Ishikawa (cell line): ENCODE measurements at regions not wholly inside any gene's neighbourhood (a gene's known extent, or its start where the extent isn't known, plus 50 kb on each side); places are given as distances from the start of the nearest gene placed in this dataset.

Experiments
- CREB1 ChIP-seq: IDR thresholded peaks from 2 replicates; pipeline ENCODE4 v1.6.1; 2012; ENCODE audit warnings: low read depth
- EP300 ChIP-seq: IDR thresholded peaks from 2 replicates; pipeline ENCODE4 v1.6.1; 2012; ENCODE audit warnings: borderline replicate concordance
- TAF1 ChIP-seq: IDR thresholded peaks from 2 replicates; pipeline ENCODE4 v1.6.1; 2012; ENCODE audit warnings: low read depth, mild to moderate bottlenecking

GRCh38 chr7:119982884-119983283 is 290.1 kb upstream of the KCND2 start:
- TF ChIP-seq CREB1 = no peak
- no peak for TF ChIP-seq EP300
- no peak for TF ChIP-seq TAF1
